HG02884 (cell line): ENCODE measurements at regions not wholly inside any gene's neighbourhood (a gene's known extent, or its start where the extent isn't known, plus 50 kb on each side); places are given as distances from the start of the nearest gene placed in this dataset.

ENCODE experiments used
- ATAC-seq: cut with Tn5 transposase; IDR thresholded peaks from one replicate; pipeline ENCODE4 v1.9.1; 2021; ENCODE audit warnings: mild to moderate bottlenecking, moderate library complexity; ENCODE audit not compliant: unreplicated experiment

DNA sequence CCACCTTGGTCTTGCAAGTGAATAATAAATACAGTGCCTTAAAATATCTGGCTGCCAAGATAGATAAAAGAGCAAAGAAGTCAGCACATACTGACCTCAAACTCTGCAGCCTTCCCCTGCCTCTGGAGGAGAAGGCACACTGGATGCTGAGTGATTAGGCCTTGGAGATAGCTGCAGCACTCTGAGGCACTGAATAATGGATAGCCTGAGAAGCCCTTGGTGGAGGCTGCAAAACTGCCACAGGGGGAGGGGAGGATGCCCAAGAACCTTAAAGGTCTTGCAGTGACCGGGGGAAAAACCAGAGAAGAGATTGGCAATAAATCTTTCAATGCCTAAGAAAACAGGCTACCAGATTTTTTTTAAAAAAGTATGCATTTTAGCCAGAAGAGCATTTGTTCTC lies 167.4 kb upstream of the PRMT6 start:
- no peak for ATAC-seq

DNA sequence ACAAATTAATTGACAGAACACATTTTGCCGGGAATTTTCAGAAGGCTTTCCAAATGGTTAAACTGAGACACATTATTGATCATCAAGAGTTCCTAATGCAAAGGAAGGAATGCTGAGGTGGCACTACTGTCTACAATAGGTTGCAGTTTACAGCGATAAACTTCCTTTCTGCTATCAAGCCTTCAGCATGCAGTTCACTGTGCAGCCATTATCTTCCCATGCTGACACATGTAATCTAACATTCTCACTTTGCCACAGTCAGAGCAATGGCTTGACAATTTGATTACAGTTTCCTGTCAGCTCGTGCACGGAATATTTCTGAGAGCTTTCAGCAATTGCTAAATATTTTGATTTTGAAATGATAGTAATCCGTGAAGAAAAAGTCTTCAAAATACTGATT lies 166.9 kb upstream of the PRMT6 start:
- no peak for ATAC-seq

DNA sequence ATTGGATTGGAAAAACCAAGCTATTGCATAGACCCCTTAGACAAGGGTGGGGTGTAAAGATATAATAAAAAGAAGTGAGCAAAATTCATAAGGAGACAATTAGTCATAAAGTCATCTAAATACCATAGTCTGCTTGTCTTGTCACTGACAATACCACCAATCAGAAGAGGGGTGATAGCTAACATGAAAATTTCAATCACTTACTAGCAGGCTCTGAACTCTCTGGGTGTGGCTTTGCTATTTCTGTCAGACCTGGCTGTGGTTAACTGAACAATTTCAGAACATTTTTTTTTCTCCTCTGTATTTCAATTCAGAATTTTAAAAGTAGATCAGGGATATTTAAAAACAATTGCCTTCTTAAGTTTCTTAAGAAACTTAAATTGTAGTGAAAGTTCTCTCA lies 158.5 kb upstream of the PRMT6 start:
- no peak for ATAC-seq

DNA sequence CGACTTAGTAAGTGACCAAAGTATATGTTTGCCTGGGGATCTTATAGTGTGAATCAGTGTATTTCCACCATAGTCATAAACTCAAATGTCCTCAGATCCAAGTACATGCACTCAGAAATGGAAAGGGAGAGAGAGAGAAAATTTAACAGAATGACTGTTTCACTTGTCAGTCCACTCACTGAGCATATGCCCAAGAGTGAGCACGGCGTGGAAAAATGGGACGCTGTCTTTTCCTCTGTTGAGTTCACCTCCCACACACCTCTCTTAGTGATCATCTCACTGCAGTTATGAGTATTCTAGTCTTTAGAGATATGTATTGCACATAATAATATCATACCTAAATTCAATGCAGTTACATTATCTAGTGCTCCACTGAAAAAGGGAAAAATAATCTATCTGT lies 156.8 kb upstream of the PRMT6 start:
- no peak for ATAC-seq

DNA sequence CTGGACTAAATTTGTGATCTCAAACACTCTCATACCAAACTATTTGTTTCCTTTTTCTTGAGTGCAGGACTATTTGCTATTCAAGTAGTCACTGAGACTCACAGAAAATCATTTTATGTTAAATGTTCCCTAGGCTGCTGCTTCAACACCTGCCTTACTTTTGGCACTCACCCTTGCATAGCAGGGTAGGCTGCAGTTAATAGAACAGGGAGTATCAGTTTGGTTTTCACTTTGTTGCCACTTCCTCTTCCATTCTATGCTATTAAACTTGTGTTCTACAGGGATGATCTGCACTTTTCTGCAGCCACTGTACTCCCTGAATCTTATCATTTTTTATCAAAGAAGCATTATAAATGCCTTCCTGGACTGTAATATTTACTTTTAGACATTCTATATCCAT lies 148.7 kb upstream of the PRMT6 start:
- peak; percentile 100 for ATAC-seq

DNA sequence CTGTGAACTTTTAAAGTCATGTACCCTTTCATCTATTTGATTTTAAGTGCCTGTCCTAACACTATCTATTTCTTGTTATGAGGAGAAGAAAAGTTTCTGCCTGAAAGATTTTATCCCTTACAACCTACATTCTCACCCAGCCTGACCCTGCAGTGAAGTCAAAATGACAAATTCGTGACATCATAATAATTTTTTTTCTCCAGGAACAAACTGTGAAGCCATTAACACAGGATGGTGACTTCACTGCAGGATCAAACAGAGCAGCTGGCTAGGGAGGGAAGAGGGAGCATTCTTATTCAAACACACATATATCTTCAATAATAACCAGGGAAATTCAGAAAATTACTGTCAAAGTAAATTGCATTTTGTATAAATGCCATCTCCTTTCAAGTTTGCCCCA lies 147.8 kb upstream of the PRMT6 start:
- ATAC-seq: no peak

DNA sequence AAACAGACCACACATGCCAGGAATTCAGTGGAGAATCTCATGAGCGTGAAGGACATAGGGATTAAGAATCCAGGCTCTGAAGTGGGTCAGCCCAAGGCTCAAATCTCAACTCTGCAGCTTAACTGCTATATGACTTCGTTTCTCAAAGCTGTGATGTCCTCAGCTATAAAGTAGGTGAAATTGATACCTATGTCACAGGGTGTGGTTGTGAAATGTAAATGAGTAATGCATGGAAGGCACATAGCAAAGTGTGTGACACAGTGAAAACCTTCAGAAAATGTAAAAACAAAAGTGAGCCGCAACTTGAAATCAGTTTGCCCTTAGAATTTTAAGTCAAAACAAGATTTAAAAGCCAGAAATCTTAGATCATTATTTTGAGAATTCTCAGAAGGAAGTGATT lies 145.7 kb upstream of the PRMT6 start:
- no peak for ATAC-seq

DNA sequence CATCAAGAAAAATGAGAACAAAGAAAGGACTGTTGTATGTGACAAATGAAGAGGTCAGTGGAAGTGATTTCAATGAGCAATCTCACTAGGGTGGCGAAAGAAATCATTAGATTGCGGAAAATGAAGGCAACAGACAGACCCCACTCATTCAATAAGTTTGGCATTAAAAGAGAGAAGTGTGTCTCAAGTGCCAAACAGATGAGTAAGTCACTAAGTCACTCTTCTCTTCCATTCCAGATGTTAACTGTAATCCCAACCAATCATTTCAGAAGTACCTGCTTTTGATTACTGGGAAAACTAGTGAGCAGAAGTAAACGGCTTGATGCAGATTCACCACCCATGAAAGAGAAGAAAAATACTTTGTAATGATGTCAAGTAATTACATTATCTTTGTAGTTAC lies 144.3 kb upstream of the PRMT6 start:
- ATAC-seq: no peak

DNA sequence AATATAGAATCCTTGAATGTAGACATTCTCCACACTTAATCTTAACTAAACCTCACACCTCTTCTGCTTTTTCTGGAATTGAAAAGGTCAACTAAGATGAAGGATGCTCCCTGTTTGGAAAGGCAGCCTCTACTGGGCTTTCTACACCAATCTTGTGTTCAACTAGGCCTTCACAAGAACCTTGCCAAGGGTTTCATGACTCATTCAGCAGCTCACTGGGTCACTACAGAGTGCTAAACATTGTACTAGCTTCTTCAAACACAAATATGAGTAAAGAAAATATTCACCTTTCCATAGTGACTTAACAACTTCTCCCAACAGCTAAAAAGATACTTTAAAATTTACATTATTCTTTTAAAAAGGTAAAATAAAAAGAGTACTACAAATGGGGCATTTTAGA lies 135.3 kb upstream of the PRMT6 start:
- ATAC-seq: no peak

DNA sequence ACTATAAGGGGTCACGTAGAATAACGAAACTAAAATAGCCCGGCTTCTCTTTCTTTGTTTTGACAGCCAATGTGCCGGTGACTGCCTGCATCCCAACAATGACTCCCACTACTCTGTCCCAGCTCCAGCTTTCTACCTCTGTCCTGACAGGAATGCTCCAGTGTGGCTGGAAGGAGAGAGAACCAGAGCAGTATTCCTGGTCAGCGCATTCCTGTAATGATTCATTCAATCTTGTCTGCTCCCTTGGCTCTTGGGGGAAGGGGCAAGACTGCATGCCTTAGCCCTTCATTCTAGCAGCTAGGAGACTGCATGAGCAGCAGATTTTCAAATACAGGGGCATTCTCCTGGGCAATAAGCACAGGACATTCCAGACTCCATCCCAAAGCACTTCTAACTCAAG lies 132.1 kb upstream of the PRMT6 start:
- ATAC-seq: no peak

DNA sequence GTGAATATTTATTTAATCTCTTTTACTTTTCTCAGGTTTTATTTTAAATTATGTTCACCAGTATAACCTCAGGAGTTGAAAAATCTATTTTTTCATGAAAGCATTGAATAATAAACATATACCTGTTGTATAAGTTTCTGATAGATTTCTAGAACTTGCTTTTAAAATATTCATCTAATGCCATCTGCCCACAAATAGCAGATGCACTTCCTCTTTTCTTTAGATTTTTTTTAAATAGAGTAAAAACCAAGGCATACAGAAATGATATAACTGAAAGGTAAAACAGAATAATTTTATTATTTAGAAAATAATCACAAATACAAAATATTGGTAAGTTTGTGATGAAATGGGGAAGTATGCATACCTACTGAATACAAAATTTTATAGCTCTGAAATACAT lies 130.7 kb upstream of the PRMT6 start:
- ATAC-seq: no peak

DNA sequence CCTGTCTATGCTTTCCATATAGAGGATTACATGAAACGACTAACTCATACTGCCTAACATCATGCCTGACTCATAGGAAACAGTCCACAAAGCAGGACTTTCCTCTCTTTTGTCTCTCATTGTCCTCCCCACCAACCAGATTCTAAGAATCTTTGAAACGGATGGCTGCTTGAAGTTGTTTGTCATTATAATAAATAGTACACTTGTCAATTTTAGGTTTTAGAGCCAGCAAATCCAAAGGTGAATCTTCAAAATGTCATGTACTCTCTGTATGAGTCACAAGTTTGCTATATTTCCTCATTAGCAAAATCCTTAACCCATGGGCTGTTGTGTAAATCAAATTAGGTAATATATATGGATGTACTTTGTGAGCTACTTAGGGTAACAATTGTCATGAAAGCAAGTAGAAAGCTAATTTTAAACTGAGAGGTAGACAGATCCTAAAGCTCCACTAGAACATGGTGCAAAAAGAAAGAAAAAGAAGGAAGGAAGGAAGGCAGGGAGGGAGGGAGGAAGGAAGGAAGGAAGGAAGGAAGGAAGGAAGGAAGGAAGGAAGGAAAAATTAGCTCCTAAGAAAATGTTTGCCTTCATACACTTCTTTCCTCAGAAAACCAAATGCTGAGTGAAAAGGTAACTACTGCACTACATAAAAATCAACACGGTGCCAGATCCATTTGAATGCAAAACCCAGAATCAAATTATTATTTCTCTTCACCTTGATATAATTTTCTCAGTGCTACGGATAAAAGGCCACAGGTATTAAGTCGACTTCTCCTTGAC lies 129.5 kb upstream of the PRMT6 start:
- no peak for ATAC-seq

DNA sequence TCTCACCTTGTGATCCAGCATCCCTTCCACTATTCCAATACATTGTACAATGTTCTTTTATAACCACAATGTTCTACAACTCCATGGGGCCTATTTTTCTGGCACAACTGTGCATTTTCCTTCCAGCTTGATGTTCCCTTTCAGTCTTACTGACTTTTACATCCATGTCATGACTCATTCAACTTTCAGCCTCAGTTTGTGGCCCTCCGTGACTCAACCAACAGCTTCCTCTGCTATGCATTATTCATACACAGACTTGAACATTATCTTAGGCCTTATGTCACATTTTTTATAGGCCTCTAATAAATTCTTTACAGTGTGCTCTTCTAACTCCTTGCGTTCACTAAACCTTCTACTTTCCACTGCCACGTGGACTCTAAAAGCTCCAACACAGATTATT lies 119.4 kb upstream of the PRMT6 start:
- ATAC-seq: no peak

DNA sequence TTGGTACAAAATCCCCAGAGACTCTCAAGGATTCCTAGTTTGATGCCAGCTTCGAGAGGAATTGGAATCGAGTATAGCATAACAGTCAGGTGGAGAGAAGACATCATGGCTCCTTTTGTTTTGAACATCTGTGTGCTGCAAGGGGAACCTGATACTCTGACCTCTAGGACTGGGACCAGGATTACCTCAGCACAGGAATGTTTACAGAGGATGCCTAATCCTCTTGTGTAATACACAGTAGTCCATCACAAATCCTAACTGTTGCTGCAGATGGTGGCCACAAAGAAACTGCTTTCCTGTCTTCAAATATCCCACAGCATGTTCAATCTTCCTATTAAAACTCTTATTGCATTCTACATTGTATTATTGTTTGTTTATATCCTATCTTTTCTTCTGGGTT lies 111.8 kb upstream of the PRMT6 start:
- no peak for ATAC-seq

DNA sequence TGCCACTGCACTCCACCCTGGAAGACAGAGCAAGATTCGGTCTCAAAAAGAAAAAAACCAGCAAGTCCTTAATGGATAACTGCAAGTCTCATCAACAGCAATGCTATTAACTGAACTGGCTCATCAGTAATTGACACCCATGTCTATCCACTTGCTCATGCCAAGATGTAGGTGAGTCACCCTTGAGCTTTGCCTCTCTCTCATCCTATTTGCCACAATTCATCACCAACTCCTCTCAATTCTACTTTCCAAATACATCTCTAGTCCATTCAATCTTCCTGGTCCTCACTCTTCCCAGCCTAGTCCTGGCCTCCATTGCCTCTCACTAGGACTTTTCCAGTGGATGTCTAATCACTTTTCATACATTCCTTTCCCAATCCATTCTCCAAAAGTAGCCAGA lies 103.7 kb upstream of the PRMT6 start:
- ATAC-seq: no peak

DNA sequence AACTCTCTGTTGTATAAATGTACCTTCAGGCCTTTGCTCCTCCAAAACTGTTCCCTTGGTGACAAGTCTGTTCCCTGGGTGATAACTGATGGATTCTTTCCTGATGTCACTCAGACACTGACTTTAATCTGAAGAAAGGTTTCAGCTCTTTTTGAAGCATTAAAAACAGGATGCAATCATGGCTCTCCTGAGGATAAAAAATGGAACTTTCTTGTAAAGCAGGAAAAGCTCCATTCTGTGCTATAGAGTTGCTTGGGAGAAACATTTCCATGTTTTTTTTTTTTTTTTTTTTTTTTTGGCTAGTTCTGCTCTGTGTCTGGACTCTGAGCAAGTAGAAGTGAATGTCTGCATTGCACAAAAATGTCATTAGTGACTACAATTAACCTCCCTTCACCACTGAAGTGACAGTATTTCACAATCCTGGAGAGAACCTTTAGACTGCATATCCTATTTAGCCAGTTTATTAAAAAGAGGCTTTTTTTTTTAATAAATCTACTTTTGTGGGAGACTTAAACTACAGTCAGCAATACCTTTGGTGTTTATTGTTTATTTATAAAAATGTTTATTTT lies 101.7 kb upstream of the PRMT6 start:
- ATAC-seq: no peak

DNA sequence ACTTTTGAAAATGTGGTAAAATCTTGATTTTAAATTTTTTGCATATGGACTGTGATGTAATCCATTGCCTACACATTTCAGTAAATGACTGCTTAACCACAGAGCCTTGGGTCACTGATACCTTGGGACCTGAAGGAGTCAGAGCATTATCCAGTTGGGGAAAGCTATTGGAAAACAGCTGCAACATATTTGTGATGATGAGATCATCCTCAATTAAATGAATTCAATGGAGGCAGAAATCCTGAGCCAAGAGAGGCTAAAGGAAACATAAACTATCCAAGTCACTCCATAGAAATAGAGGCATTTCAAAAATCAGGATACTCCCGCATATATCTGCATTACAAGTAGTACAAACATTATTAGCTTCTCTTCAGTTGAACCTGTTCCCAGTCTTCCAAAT lies 99.8 kb upstream of the PRMT6 start:
- no peak for ATAC-seq

DNA sequence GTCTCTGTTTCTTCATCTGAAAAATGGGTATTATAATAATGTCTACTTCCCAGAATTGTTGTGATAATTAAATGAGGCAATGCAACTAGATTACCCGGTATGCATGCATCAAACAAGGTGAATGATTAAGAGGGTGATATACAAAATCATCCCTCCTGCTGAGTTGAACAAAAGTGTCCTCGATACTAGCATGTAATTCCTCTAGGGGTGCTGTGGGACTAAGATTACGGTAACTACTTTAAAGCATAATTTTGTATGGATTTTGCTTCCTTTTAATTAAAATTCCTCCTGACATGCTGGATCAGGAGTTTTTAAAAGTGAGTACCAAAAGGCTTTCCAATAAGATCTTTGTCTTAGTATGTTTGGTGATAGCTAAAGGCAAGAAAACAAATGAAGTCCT lies 98.7 kb upstream of the PRMT6 start:
- no peak for ATAC-seq

DNA sequence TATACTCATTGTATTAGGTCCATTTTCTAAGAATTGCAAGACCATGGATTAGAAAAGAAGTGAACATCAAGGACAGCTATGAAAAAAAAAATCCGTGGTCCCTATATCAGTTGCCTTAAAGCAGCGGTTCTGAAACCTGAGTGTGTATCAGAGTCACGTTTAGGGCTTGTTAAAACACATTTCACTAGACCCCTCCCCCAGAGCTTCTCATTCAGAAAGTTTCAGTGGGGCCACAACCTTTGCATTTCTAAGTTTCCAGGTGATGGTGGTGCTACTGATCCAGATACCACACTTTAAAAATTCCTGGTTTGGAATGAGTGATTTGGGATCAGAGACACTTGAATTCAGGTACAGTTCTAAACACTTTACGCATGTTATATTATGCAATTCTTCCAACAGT lies 96.1 kb upstream of the PRMT6 start:
- peak; percentile 91 for ATAC-seq

DNA sequence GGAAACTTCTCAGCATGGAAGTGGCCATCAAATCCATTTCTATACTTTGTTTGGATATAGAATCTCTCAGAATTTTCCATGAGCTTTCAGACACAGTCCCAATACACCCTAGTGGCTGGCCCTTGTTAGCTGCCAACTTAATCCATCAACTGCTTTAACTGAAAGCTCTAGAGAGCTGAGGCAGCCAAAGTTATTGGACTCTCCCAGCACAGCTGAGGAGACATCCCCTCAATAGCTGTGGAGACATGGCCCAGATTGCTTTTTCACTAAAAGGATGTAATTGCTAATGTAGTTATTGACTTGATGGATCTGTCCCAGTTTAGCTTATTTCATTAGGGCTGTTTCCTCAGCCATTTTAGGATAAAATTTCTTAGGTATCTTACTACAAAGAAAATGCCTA lies 94.8 kb upstream of the PRMT6 start:
- ATAC-seq: no peak

DNA sequence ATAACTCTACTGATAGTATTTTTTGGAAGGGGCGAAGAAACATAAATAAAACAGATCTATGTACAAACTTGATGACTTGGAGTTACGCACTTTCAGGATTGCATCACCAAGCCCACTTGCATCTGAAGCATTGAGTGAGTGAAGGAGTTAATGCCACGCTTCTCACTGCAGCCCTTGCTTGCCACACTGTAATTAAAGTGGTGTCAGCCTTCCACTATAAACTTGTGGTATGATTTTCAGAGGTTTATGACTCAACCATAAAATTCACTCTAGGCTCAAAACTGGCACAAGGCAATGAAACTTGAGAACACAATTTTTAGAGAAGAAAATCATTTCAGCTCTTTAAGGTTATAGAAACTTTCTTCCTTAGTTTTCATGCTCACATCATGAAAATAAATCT lies 93.9 kb upstream of the PRMT6 start:
- no peak for ATAC-seq

DNA sequence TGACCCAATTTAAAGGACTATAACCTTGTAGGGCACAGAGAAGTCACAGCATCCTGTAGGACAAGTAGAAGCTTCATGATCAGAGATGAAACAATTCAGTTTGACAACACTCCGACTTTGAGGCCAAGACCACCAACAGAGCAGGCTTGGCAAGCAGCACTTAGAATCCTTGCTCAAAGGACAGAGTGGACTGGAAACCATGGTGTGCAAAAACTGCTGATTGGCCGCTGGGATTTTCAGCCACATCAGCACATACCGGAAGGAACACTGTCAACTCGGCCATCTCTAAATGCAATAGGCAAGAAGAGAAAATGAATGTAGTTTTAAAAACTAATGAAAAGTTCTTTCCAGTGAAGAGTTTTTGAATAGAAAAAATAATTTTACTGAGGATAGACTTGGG lies 92.0 kb upstream of the PRMT6 start:
- ATAC-seq: no peak

DNA sequence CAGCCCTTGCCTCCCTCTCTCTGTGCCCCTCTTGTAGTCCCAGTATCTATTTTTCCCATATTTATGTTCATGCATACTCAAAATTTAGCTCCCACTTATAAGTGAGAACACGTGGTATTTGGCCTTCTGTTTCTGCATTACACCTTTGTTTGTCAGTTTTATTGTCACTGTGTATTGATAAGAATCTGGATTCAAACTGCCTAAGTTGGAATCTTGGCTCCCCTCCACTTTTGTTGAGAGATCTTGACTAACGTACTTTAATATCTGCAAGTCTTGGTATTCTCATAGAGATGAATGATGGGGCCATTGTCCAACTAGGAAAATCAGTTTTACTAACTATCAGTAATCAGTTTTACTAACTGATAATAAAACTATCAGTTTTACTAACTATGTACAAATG lies 87.8 kb upstream of the PRMT6 start:
- no peak for ATAC-seq
